ENCODE measurements at regions not wholly inside any gene's neighbourhood (a gene's known extent, or its start where the extent isn't known, plus 50 kb on each side); places are given as distances from the start of the nearest gene placed in this dataset.

DNA sequence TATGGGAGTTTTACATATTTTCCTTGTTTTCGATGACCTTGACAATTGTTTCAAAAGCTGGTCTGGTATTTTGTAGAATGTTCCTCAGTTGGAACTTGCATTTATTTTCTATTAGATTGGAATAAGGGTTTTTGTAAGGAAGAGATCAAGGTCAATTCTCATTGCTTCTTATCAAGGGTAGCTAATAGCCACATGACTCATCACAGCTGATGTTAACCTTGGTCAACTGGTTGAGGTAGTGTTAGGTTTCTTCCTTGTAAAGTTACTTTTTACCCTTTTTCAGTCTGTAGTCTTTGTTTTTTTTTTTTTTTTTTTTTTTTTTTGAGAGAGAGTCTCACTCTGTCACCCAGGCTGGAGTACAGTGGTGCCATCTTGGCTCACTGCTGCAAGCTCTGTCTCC, 257.2 kb downstream of the SNCA start:
- no peak for TF ChIP-seq POLR2A (IDR thresholded peaks at IDR 0.05)
- TF ChIP-seq, protein P1, sequence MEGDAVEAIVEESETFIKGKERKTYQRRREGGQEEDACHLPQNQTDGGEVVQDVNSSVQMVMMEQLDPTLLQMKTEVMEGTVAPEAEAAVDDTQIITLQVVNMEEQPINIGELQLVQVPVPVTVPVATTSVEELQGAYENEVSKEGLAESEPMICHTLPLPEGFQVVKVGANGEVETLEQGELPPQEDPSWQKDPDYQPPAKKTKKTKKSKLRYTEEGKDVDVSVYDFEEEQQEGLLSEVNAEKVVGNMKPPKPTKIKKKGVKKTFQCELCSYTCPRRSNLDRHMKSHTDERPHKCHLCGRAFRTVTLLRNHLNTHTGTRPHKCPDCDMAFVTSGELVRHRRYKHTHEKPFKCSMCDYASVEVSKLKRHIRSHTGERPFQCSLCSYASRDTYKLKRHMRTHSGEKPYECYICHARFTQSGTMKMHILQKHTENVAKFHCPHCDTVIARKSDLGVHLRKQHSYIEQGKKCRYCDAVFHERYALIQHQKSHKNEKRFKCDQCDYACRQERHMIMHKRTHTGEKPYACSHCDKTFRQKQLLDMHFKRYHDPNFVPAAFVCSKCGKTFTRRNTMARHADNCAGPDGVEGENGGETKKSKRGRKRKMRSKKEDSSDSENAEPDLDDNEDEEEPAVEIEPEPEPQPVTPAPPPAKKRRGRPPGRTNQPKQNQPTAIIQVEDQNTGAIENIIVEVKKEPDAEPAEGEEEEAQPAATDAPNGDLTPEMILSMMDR (IDR thresholded peaks at IDR 0.05): no peak

Data from heart left ventricle (tissue), 13 donors.